NCI-H1092 treated with DMSO at 0.1 percent for 48 hours (cell line): ENCODE measurements at regions not wholly inside any gene's neighbourhood (a gene's known extent, or its start where the extent isn't known, plus 50 kb on each side); places are given as distances from the start of the nearest gene placed in this dataset.
"Not testable (repeated sequence)": the region's sequence is repeated elsewhere in the genome, so short reads cannot be mapped to it uniquely, and the experiment has no call there.

Source experiments
- DNase-seq: peaks from one replicate; lab custom pipeline; 2025; lab: John Stamatoyannopoulos, UW

GRCh38 chr2:3115301-3116042, 262.1 kb downstream of the EIPR1 start:
- no peak for DNase-seq

GRCh38 chr2:3114406-3115185, 263.0 kb downstream of the EIPR1 start:
- DNase-seq, result no peak

GRCh38 chr2:3113769-3114168, 263.8 kb downstream of the EIPR1 start:
- DNase-seq, result no peak

GRCh38 chr2:3113122-3113521, 264.5 kb downstream of the EIPR1 start:
- no peak for DNase-seq

- no peak for DNase-seq
These were observed 265.1 kb downstream of the EIPR1 start for GRCh38 chr2:3112553-3112952.

GRCh38 chr2:3112131-3112530, 265.5 kb downstream of the EIPR1 start:
- no peak for DNase-seq

- DNase-seq, result no peak
These were observed 266.5 kb downstream of the EIPR1 start for GRCh38 chr2:3110994-3111666.

GRCh38 chr2:3110555-3110954, 267.1 kb downstream of the EIPR1 start:
- no peak for DNase-seq

- no peak for DNase-seq
These were observed 268.6 kb downstream of the EIPR1 start for GRCh38 chr2:3108710-3109702.

- DNase-seq, result no peak
These were observed 269.5 kb downstream of the EIPR1 start for GRCh38 chr2:3108105-3108504.

- DNase-seq, result no peak
These were observed 270.1 kb downstream of the EIPR1 start for GRCh38 chr2:3107567-3107966.

GRCh38 chr2:3105814-3106569, 271.6 kb downstream of the EIPR1 start:
- DNase-seq, result no peak

GRCh38 chr2:3104958-3105813, 272.4 kb downstream of the EIPR1 start:
- not testable (repeated sequence) for DNase-seq

GRCh38 chr2:3104261-3104660, 273.4 kb downstream of the EIPR1 start:
- DNase-seq, result no peak

- no peak for DNase-seq
These were observed 274.6 kb downstream of the EIPR1 start for GRCh38 chr2:3102922-3103569.

- DNase-seq, result no peak
These were observed 275.3 kb downstream of the EIPR1 start for GRCh38 chr2:3102081-3102921.

GRCh38 chr2:3101016-3101942, 276.3 kb downstream of the EIPR1 start:
- no peak for DNase-seq
